ENCODE measurements at regions not wholly inside any gene's neighbourhood (a gene's known extent, or its start where the extent isn't known, plus 50 kb on each side); places are given as distances from the start of the nearest gene placed in this dataset.

DNA sequence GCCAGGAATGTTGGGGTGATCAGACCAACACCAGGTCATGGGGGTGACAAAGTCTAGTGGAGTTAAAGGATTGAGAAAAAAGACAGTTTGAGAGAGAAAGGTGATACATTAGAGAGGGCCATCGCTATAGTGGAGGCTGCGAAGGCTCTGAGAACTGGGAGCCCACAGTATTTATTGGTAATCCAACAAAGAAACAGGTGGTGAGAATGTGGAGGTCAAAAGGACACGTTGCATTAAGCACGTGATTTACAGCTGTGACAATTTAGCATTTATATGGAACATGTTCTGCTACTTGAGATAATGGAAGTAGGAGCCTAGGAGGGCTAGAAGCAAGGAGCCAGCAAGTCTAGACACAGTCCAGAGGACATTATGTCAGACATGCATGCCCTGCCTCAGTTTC lies 2086.5 kb upstream of the C9orf72 start:
- no peak for TF ChIP-seq NFE2L1 (CRISPR knock-in tag; IDR thresholded peaks at IDR 0.05; ENCODE audit: borderline replicate concordance)
- TF ChIP-seq U2AF2 (IDR thresholded peaks at IDR 0.05; ENCODE audit: low read depth, low read length) = no peak
- TF ChIP-seq JUN (CRISPR knock-in tag; IDR thresholded peaks at IDR 0.05) = no peak
- TF ChIP-seq EZH2 (conservative IDR thresholded peaks at IDR 0.05; ENCODE audit: low read depth, low read length) = no peak
- TF ChIP-seq, protein P1, sequence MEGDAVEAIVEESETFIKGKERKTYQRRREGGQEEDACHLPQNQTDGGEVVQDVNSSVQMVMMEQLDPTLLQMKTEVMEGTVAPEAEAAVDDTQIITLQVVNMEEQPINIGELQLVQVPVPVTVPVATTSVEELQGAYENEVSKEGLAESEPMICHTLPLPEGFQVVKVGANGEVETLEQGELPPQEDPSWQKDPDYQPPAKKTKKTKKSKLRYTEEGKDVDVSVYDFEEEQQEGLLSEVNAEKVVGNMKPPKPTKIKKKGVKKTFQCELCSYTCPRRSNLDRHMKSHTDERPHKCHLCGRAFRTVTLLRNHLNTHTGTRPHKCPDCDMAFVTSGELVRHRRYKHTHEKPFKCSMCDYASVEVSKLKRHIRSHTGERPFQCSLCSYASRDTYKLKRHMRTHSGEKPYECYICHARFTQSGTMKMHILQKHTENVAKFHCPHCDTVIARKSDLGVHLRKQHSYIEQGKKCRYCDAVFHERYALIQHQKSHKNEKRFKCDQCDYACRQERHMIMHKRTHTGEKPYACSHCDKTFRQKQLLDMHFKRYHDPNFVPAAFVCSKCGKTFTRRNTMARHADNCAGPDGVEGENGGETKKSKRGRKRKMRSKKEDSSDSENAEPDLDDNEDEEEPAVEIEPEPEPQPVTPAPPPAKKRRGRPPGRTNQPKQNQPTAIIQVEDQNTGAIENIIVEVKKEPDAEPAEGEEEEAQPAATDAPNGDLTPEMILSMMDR (CRISPR knock-in tag; IDR thresholded peaks at IDR 0.05) = no peak
- TF ChIP-seq, protein P2, sequence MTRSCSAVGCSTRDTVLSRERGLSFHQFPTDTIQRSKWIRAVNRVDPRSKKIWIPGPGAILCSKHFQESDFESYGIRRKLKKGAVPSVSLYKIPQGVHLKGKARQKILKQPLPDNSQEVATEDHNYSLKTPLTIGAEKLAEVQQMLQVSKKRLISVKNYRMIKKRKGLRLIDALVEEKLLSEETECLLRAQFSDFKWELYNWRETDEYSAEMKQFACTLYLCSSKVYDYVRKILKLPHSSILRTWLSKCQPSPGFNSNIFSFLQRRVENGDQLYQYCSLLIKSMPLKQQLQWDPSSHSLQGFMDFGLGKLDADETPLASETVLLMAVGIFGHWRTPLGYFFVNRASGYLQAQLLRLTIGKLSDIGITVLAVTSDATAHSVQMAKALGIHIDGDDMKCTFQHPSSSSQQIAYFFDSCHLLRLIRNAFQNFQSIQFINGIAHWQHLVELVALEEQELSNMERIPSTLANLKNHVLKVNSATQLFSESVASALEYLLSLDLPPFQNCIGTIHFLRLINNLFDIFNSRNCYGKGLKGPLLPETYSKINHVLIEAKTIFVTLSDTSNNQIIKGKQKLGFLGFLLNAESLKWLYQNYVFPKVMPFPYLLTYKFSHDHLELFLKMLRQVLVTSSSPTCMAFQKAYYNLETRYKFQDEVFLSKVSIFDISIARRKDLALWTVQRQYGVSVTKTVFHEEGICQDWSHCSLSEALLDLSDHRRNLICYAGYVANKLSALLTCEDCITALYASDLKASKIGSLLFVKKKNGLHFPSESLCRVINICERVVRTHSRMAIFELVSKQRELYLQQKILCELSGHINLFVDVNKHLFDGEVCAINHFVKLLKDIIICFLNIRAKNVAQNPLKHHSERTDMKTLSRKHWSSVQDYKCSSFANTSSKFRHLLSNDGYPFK (CRISPR knock-in tag; IDR thresholded peaks at IDR 0.05; ENCODE audit: borderline replicate concordance) = no peak
- no peak for TF ChIP-seq RAD51 (IDR thresholded peaks at IDR 0.05; ENCODE audit: borderline replicate concordance)
- no peak for TF ChIP-seq POLR2AphosphoS5 (IDR thresholded peaks at IDR 0.05; ENCODE audit: low read depth, low read length)
- TF ChIP-seq RBAK (CRISPR knock-in tag; IDR thresholded peaks at IDR 0.05) = no peak
- TF ChIP-seq ZNF780A (CRISPR knock-in tag; IDR thresholded peaks at IDR 0.05) = no peak
- TF ChIP-seq CAMTA2 (CRISPR knock-in tag; IDR thresholded peaks at IDR 0.05; ENCODE audit: borderline replicate concordance) = no peak
- TF ChIP-seq, protein P3, sequence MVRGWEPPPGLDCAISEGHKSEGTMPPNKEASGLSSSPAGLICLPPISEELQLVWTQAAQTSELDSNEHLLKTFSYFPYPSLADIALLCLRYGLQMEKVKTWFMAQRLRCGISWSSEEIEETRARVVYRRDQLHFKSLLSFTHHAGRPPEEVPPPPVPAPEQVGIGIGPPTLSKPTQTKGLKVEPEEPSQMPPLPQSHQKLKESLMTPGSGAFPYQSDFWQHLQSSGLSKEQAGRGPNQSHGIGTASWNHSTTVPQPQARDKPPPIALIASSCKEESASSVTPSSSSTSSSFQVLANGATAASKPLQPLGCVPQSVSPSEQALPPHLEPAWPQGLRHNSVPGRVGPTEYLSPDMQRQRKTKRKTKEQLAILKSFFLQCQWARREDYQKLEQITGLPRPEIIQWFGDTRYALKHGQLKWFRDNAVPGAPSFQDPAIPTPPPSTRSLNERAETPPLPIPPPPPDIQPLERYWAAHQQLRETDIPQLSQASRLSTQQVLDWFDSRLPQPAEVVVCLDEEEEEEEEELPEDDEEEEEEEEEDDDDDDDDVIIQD (CRISPR knock-in tag; IDR thresholded peaks at IDR 0.05; ENCODE audit: low read depth) = no peak
